ENCODE measurements at regions not wholly inside any gene's neighbourhood (a gene's known extent, or its start where the extent isn't known, plus 50 kb on each side); places are given as distances from the start of the nearest gene placed in this dataset.

GRCh38 chrX:44096666-44097065, 123.5 kb upstream of the NDP start:
- no peak overlapping the region for H3K4me3 ChIP-seq (replicated peaks; ENCODE audit: low read depth, low read length)
- DNase-seq (ENCODE audit: low read depth) = no peak
- no peak for TF ChIP-seq CTCF (IDR thresholded peaks at IDR 0.05; ENCODE audit: low read length, missing control alignments)

- no peak overlapping the region for H3K4me3 ChIP-seq (replicated peaks; ENCODE audit: low read depth, low read length)
- DNase-seq (ENCODE audit: low read depth) = no peak
- TF ChIP-seq CTCF (IDR thresholded peaks at IDR 0.05; ENCODE audit: low read length, missing control alignments) = no peak
Observed at GRCh38 chrX:44094821-44095530, 121.8 kb upstream of the NDP start.

DNA sequence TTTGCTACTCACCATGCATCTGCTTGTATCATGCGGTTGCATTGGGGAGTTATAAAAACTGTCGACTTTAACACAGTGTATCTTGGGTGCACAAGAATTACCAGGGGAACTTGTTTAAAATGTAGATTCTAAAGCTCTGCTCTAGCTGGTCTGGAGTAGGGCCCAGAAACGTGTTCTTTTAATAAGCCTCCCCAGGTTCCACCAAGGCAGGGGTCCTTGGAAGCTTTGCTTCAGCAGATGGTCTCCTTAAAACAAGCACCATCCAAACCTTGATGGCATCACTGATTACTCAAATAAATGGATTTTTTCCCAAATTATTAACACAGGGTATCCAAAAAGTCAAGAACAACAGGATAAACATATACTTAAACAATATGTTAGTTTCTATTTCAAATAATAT, 120.2 kb upstream of the NDP start:
- no peak for TF ChIP-seq CTCF (IDR thresholded peaks at IDR 0.05; ENCODE audit: low read length, missing control alignments)
- DNase-seq (ENCODE audit: low read depth) = no peak
- no peak overlapping the region for H3K4me3 ChIP-seq (replicated peaks; ENCODE audit: low read depth, low read length)

DNA sequence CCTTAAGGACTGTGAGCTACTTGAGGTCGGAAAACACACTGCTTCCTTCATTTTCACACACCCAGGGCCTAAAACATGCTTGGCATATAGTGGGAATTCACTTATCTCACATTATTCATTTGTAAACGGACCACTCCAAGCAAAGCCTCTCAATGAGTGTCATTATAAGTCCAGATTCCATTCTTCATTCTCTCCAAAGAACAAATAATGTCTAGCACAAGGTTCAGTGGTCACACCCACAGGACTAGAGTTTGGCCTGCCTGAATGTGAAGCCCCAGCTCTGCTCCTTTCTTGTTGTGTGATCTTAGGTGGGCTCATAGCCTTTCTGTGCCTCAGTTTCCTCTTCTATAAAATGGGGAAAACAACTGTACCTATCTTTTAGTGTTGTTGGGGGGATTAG, 119.6 kb upstream of the NDP start:
- no peak for TF ChIP-seq CTCF (IDR thresholded peaks at IDR 0.05; ENCODE audit: low read length, missing control alignments)
- no peak for DNase-seq (ENCODE audit: low read depth)
- no peak overlapping the region for H3K4me3 ChIP-seq (replicated peaks; ENCODE audit: low read depth, low read length)

GRCh38 chrX:44088510-44089144, 115.4 kb upstream of the NDP start:
- H3K4me3 ChIP-seq (replicated peaks; ENCODE audit: low read depth, low read length) = no peak overlapping the region
- no peak for TF ChIP-seq CTCF (IDR thresholded peaks at IDR 0.05; ENCODE audit: low read length, missing control alignments)
- no peak for DNase-seq (ENCODE audit: low read depth)

DNA sequence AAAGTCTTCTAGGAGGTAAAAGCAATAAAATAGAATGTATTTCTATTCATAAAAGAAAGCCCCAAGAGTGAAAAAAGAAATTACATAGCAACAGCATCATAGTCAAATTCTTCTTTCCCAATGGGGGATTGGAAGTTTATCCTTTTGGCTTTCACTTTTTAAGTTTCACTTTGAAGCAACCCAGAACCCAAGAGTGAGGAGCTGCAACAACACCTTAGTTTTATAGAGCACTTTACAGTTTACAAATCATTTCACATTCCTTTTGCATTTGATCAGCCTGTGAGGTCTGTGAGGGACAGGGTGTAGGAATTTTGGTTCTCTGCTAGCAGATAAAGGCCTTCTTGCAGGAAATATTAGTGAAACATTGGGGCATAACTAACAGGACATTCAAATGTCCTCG, 112.0 kb upstream of the NDP start:
- no peak overlapping the region for H3K4me3 ChIP-seq (replicated peaks; ENCODE audit: low read depth, low read length)
- no peak for TF ChIP-seq CTCF (IDR thresholded peaks at IDR 0.05; ENCODE audit: low read length, missing control alignments)
- DNase-seq (ENCODE audit: low read depth) = no peak

GRCh38 chrX:44082829-44083228, 109.6 kb upstream of the NDP start:
- no peak for TF ChIP-seq CTCF (IDR thresholded peaks at IDR 0.05; ENCODE audit: low read length, missing control alignments)
- DNase-seq (ENCODE audit: low read depth) = no peak
- no peak overlapping the region for H3K4me3 ChIP-seq (replicated peaks; ENCODE audit: low read depth, low read length)
